IMR-90 (cell line): ENCODE measurements at regions not wholly inside any gene's neighbourhood (a gene's known extent, or its start where the extent isn't known, plus 50 kb on each side); places are given as distances from the start of the nearest gene placed in this dataset.

Experiments used
- ATAC-seq: fragments of 200-7000 bp; cut with Tn5 transposase; 2 replicates; pipeline ENCODE4 v1.9.1; 2020; ENCODE audit warnings: low read depth, mild to moderate bottlenecking, moderate library complexity
- BruUV-seq: library from RNA; stranded (reverse); fragments of 400-500 nt; replicated peaks from 2 replicates; lab custom pipeline; 2021; lab: Mats Ljungman, UMichigan
- CTCF ChIA-PET: fragments of 300-600 bp; formaldehyde crosslinking; extraction: SDS; loops from one replicate; lab custom pipeline; 2021; ENCODE audit warnings: antibody characterized with exemption; lab: Yijun Ruan, JAX
- POLR2A ChIA-PET: fragments of 300-600 bp; sonication (Branson Sonifier 250); formaldehyde crosslinking; loops from one replicate; lab custom pipeline; 2022; ENCODE audit warnings: antibody characterized with exemption; ENCODE audit not compliant: unreplicated experiment; lab: Charles Lee
- DNase-seq: peaks from one replicate; pipeline ENCODE4 v3.0.0; 2013
- H2AFZ ChIP-seq: replicated peaks from 2 replicates; pipeline ENCODE3; 2013; ENCODE audit warnings: low read length, mild to moderate bottlenecking; ENCODE audit not compliant: poor library complexity
- H2AK5ac ChIP-seq: 2 replicates; pipeline ENCODE4 v1.6.1; 2013; ENCODE audit warnings: low read depth, low read length, inconsistent platforms
- H2AK9ac ChIP-seq: replicated peaks from 2 replicates; pipeline ENCODE3; 2013; ENCODE audit warnings: mild to moderate bottlenecking, low read depth, low read length, moderate library complexity; ENCODE audit not compliant: poor library complexity
- H2BK120ac ChIP-seq: 2 replicates; pipeline ENCODE4 v1.6.1; 2013; ENCODE audit warnings: low read depth, low read length, inconsistent platforms
- H2BK15ac ChIP-seq: 3 replicates; pipeline ENCODE4 v1.6.1; 2013; ENCODE audit warnings: low read depth, low read length, inconsistent platforms
- H2BK20ac ChIP-seq: 2 replicates; pipeline ENCODE4 v1.6.1; 2013; ENCODE audit warnings: low read depth, mild to moderate bottlenecking, inconsistent platforms, low read length, moderate library complexity
- H2BK5ac ChIP-seq: 2 replicates; pipeline ENCODE4 v1.6.1; 2013; ENCODE audit warnings: mild to moderate bottlenecking, low read depth, low read length, inconsistent platforms; ENCODE audit not compliant: poor library complexity, severe bottlenecking
- H3K14ac ChIP-seq: replicated peaks from 2 replicates; pipeline ENCODE4 v1.6.1; 2013; ENCODE audit warnings: low read depth, low read length, inconsistent platforms
- H3K18ac ChIP-seq: 2 replicates; pipeline ENCODE4 v1.6.1; 2013; ENCODE audit warnings: low read depth, low read length, control low read depth
- H3K23ac ChIP-seq: 2 replicates; pipeline ENCODE4 v1.6.1; 2013; ENCODE audit warnings: low read depth, low read length, inconsistent platforms
- H3K27ac ChIP-seq: 2 replicates; pipeline ENCODE4 v1.5.1; 2013; ENCODE audit warnings: mild to moderate bottlenecking, control low read depth, low read length; ENCODE audit not compliant: insufficient read depth
- H3K27me3 ChIP-seq: 2 replicates; pipeline ENCODE4 v1.6.1; 2013; ENCODE audit warnings: low read length; ENCODE audit not compliant: control insufficient read depth, insufficient read depth
- H3K36me3 ChIP-seq: 2 replicates; pipeline ENCODE4 v1.6.1; 2013; ENCODE audit warnings: low read length, mixed read lengths; ENCODE audit not compliant: control insufficient read depth, insufficient read depth
- H3K4ac ChIP-seq: 2 replicates; pipeline ENCODE4 v1.6.1; 2013; ENCODE audit warnings: low read depth, low read length, inconsistent platforms
- H3K4me1 ChIP-seq: 2 replicates; pipeline ENCODE4 v1.6.1; 2013; ENCODE audit warnings: low read length, mixed read lengths; ENCODE audit not compliant: control insufficient read depth, insufficient read depth
- H3K4me2 ChIP-seq: 2 replicates; pipeline ENCODE4 v1.6.1; 2013; ENCODE audit warnings: low read depth, mild to moderate bottlenecking, control low read depth, low read length, moderate library complexity
- H3K4me3 ChIP-seq: 2 replicates; pipeline ENCODE4 v1.5.1; 2013; ENCODE audit warnings: low read depth, mild to moderate bottlenecking, control low read depth, low read length, moderate library complexity; ENCODE audit not compliant: insufficient read depth
- H3K56ac ChIP-seq: 2 replicates; pipeline ENCODE4 v1.6.1; 2013; ENCODE audit warnings: low read length, inconsistent platforms; ENCODE audit not compliant: insufficient read depth; ENCODE audit errors: extremely low read depth
- H3K79me1 ChIP-seq, 2 experiments: 2 replicates each; pipeline ENCODE4 v1.6.1; 2013; ENCODE audit warnings: low read length in 2 of 2, inconsistent platforms in 1 of 2, low read depth in 1 of 2
- H3K9ac ChIP-seq: 2 replicates; pipeline ENCODE4 v1.6.1; 2013; ENCODE audit warnings: low read depth, low read length, control low read depth
- H3K9me1 ChIP-seq: 2 replicates; pipeline ENCODE4 v1.6.1; 2013; ENCODE audit warnings: low read length, inconsistent platforms; ENCODE audit not compliant: insufficient read depth
- H3K9me3 ChIP-seq: 2 replicates; pipeline ENCODE4 v1.6.1; 2013; ENCODE audit warnings: low read length; ENCODE audit not compliant: control insufficient read depth, insufficient read depth
- H4K20me1 ChIP-seq: 2 replicates; pipeline ENCODE4 v1.6.1; 2013; ENCODE audit warnings: low read length, inconsistent platforms; ENCODE audit not compliant: insufficient read depth
- H4K5ac ChIP-seq: 2 replicates; pipeline ENCODE4 v1.6.1; 2013; ENCODE audit warnings: mild to moderate bottlenecking, low read depth, low read length, control low read depth
- H4K8ac ChIP-seq, 2 experiments: 2 replicates each; pipeline ENCODE4 v1.6.1; 2013; ENCODE audit warnings: low read depth in 2 of 2, low read length in 2 of 2, control low read depth in 1 of 2, inconsistent platforms in 1 of 2
- H4K91ac ChIP-seq: 2 replicates; pipeline ENCODE4 v1.6.1; 2013; ENCODE audit warnings: low read depth, low read length, inconsistent platforms; ENCODE audit not compliant: insufficient read depth
- ELK1 ChIP-seq: fragments of 150-350 bp; IDR thresholded peaks from 2 replicates; pipeline ENCODE4 v1.6.1; 2016; ENCODE audit warnings: low read depth, mild to moderate bottlenecking, low read length, moderate library complexity, borderline replicate concordance
- MAZ ChIP-seq: IDR thresholded peaks from 2 replicates; pipeline ENCODE4 v1.6.1; 2012; ENCODE audit warnings: low read depth, mild to moderate bottlenecking, low read length, improper control_type of control experiment, moderate library complexity, borderline replicate concordance
- MXI1 ChIP-seq: IDR thresholded peaks from 2 replicates; pipeline ENCODE4 v1.6.1; 2012; ENCODE audit warnings: low read depth, mild to moderate bottlenecking, low read length, moderate library complexity, borderline replicate concordance
- RAD21 ChIP-seq: IDR thresholded peaks from 2 replicates; pipeline ENCODE4 v1.6.1; 2012; ENCODE audit warnings: low read length, improper control_type of control experiment
- USF2 ChIP-seq: fragments of 150-350 bp; IDR thresholded peaks from 2 replicates; pipeline ENCODE4 v1.6.1; 2017; ENCODE audit warnings: mild to moderate bottlenecking, antibody characterized with exemption, low read length, low read depth
- dilution Hi-C: fragments of 300-500 bp; cut with HindIII; formaldehyde crosslinking; loops from one replicate; pipeline ENCODE4 v1.14.3; 2018; ENCODE audit warnings: low sequenced_read_pairs; ENCODE audit not compliant: unreplicated experiment
- in situ Hi-C: fragments of 300-500 bp; cut with MboI; formaldehyde crosslinking; loops from 3 replicates; pipeline ENCODE4 v1.14.3; 2019; ENCODE audit warnings: low sequenced_read_pairs, inconsistent platforms, mixed read lengths
- intact Hi-C: fragments of 100-400 bp; cut with micrococcal nuclease; formaldehyde crosslinking; loops from 2 replicates; pipeline ENCODE4 v1.10.0; 2022

- no peaks in the 10 kb centered on the region for H3K9me3 ChIP-seq
- H3K18ac ChIP-seq = no peak overlapping the region
- H3K9me1 ChIP-seq = no peaks in the 10 kb centered on the region
- H4K91ac ChIP-seq = no peak overlapping the region
- H4K5ac ChIP-seq = no peak overlapping the region
- no peaks in the 10 kb centered on the region for H3K79me1 ChIP-seq
- ATAC-seq (no peak), DNase-seq (no peak)
- H2BK20ac ChIP-seq = no peak overlapping the region
- H2AFZ ChIP-seq = no peak overlapping the region
- intact Hi-C loops (no loop called here), in situ Hi-C loops (no loop called here), dilution Hi-C loops (no loop called here)
- H2BK15ac ChIP-seq = no peak overlapping the region
- H3K4me1 ChIP-seq = no peaks in the 10 kb centered on the region
- no peak overlapping the region for H2AK9ac ChIP-seq
- no TSS peak for BruUV-seq
- H3K4me2 ChIP-seq = no peak overlapping the region
- H3K4ac ChIP-seq = no peak overlapping the region
- ChIA-PET POLR2A (no interaction called here), CTCF (interaction anchor here (0.8 to 1.0 kb wide), 3 partner anchors 10 to 113 kb away, joined by 3 to 4 read pairs (median 3); no protein-coding TSS in a partner anchor)
- no peak overlapping the region for H3K27ac ChIP-seq
- no peak overlapping the region for H3K4me3 ChIP-seq
- no peak overlapping the region for H2BK5ac ChIP-seq
- H2BK120ac ChIP-seq = no peak overlapping the region
- no peaks in the 10 kb centered on the region for H4K20me1 ChIP-seq
- no peak overlapping the region for H4K8ac ChIP-seq
- H3K27me3 ChIP-seq = peaks cover 41% of the 10 kb centered on the region
- TF ChIP-seq USF2 (no peak), ELK1 (no peak), RAD21 (no peak), MXI1 (no peak), MAZ (no peak)
- no peak overlapping the region for H3K14ac ChIP-seq
- no peak overlapping the region for H2AK5ac ChIP-seq
- H3K56ac ChIP-seq = no peak overlapping the region
- H3K36me3 ChIP-seq = no peaks in the 10 kb centered on the region
- H3K23ac ChIP-seq = no peak overlapping the region
- no peak overlapping the region for H3K9ac ChIP-seq
Measured at GRCh38 chr2:71811157-71811556, 336.5 kb downstream of the CYP26B1 start.
